ENCODE measurements at regions not wholly inside any gene's neighbourhood (a gene's known extent, or its start where the extent isn't known, plus 50 kb on each side); places are given as distances from the start of the nearest gene placed in this dataset.

DNA sequence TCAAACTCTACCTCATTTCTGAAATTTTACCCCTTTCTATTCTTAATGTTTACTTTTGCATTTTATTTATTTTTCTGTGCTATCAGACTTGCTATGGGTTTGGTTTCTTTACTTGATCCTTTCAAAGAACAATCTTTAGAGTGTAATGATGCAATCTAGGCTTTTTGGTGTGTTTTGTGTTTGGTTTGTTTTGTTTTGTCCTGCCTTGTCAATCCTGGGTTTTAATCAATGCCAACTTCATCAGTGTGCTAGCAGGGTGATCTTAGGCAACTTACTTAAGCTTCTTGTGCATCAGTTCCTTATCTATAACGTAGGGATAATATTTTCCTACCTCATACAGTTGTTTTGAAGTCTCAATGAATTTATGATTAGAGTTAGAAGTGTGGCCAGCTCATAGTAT is 350.4 kb downstream of the NR4A2 start:
- TF ChIP-seq, protein P1, sequence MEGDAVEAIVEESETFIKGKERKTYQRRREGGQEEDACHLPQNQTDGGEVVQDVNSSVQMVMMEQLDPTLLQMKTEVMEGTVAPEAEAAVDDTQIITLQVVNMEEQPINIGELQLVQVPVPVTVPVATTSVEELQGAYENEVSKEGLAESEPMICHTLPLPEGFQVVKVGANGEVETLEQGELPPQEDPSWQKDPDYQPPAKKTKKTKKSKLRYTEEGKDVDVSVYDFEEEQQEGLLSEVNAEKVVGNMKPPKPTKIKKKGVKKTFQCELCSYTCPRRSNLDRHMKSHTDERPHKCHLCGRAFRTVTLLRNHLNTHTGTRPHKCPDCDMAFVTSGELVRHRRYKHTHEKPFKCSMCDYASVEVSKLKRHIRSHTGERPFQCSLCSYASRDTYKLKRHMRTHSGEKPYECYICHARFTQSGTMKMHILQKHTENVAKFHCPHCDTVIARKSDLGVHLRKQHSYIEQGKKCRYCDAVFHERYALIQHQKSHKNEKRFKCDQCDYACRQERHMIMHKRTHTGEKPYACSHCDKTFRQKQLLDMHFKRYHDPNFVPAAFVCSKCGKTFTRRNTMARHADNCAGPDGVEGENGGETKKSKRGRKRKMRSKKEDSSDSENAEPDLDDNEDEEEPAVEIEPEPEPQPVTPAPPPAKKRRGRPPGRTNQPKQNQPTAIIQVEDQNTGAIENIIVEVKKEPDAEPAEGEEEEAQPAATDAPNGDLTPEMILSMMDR (IDR thresholded peaks at IDR 0.05; ENCODE audit: low read depth, low read length) = no peak
- TF ChIP-seq, protein P2, sequence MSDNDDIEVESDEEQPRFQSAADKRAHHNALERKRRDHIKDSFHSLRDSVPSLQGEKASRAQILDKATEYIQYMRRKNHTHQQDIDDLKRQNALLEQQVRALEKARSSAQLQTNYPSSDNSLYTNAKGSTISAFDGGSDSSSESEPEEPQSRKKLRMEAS (IDR thresholded peaks at IDR 0.05; ENCODE audit: low read depth, low read length) = no peak
- TF ChIP-seq POLR2A (IDR thresholded peaks at IDR 0.05; ENCODE audit: extremely low read depth, insufficient read length) (no peak), MYC (IDR thresholded peaks at IDR 0.05; ENCODE audit: low read depth, low read length) (no peak)

Measured in NB4 (cell line).